Mesendoderm (in vitro differentiated cells): ENCODE measurements at regions not wholly inside any gene's neighbourhood (a gene's known extent, or its start where the extent isn't known, plus 50 kb on each side); places are given as distances from the start of the nearest gene placed in this dataset.

Experiments
- DNase-seq: peaks from one replicate; pipeline ENCODE4 v3.0.0; 2013
- H2AK5ac ChIP-seq: 2 replicates; pipeline ENCODE4 v1.6.1; 2013; ENCODE audit warnings: low read length, inconsistent platforms
- H2BK120ac ChIP-seq: 2 replicates; pipeline ENCODE4 v1.6.1; 2013; ENCODE audit warnings: low read depth, mild to moderate bottlenecking, low read length, moderate library complexity, mixed read lengths
- H2BK15ac ChIP-seq: replicated peaks from 2 replicates; pipeline ENCODE4 v1.6.1; 2013; ENCODE audit warnings: low read depth, mild to moderate bottlenecking, moderate library complexity
- H2BK5ac ChIP-seq: 2 replicates; pipeline ENCODE4 v1.6.1; 2013; ENCODE audit warnings: low read length, inconsistent platforms
- H3K18ac ChIP-seq: 2 replicates; pipeline ENCODE4 v1.6.1; 2013; ENCODE audit warnings: mild to moderate bottlenecking, low read length, mixed read lengths
- H3K23ac ChIP-seq: one replicate; pipeline ENCODE4 v1.6.1; 2013; ENCODE audit warnings: low read length
- H3K27ac ChIP-seq: 2 replicates; pipeline ENCODE4 v1.5.1; 2013; ENCODE audit warnings: low read depth, mild to moderate bottlenecking, inconsistent platforms, low read length, moderate library complexity
- H3K27me3 ChIP-seq: 2 replicates; pipeline ENCODE4 v1.6.1; 2013; ENCODE audit warnings: low read length, control low read depth, mild to moderate bottlenecking, inconsistent platforms; ENCODE audit not compliant: insufficient read depth, poor library complexity
- H3K36me3 ChIP-seq: 2 replicates; pipeline ENCODE4 v1.6.1; 2013; ENCODE audit warnings: low read length, inconsistent platforms; ENCODE audit not compliant: control insufficient read depth, insufficient read depth
- H3K4ac ChIP-seq: one replicate; pipeline ENCODE4 v1.6.1; 2013; ENCODE audit warnings: low read depth, mild to moderate bottlenecking, low read length, moderate library complexity
- H3K4me1 ChIP-seq: 2 replicates; pipeline ENCODE4 v1.6.1; 2013; ENCODE audit warnings: low read depth, low read length, inconsistent platforms; ENCODE audit not compliant: control insufficient read depth
- H3K4me2 ChIP-seq: 2 replicates; pipeline ENCODE4 v1.6.1; 2013; ENCODE audit warnings: low read length
- H3K4me3 ChIP-seq: 2 replicates; pipeline ENCODE4 v1.5.1; 2013; ENCODE audit warnings: mild to moderate bottlenecking, low read length
- H3K56ac ChIP-seq: one replicate; pipeline ENCODE4 v1.6.1; 2013; ENCODE audit warnings: low read length
- H3K79me1 ChIP-seq: 2 replicates; pipeline ENCODE4 v1.6.1; 2013; ENCODE audit warnings: low read length, inconsistent platforms
- H3K79me2 ChIP-seq: 2 replicates; pipeline ENCODE4 v1.6.1; 2013; ENCODE audit warnings: mild to moderate bottlenecking, low read length; ENCODE audit not compliant: control insufficient read depth, insufficient read depth
- H3K9ac ChIP-seq: 2 replicates; pipeline ENCODE4 v1.6.1; 2013; ENCODE audit warnings: low read length, inconsistent platforms
- H4K5ac ChIP-seq: one replicate; pipeline ENCODE4 v1.6.1; 2013; ENCODE audit warnings: low read length
- H4K8ac ChIP-seq: one replicate; pipeline ENCODE4 v1.6.1; 2013; ENCODE audit warnings: low read depth, mild to moderate bottlenecking, control low read depth, low read length, moderate library complexity
- WGBS: extraction: QIAGEN DNeasy Blood & Tissue Kit; methylation state at CpG from one replicate; pipeline ENCODE4 v1.1.7; 2013; ENCODE audit warnings: low lambda C conversion rate, missing lambda C conversion rate; ENCODE audit not compliant: insufficient coverage; ENCODE audit errors: extremely low coverage; 5-methylcytosine and 5-hydroxymethylcytosine counted together

DNA sequence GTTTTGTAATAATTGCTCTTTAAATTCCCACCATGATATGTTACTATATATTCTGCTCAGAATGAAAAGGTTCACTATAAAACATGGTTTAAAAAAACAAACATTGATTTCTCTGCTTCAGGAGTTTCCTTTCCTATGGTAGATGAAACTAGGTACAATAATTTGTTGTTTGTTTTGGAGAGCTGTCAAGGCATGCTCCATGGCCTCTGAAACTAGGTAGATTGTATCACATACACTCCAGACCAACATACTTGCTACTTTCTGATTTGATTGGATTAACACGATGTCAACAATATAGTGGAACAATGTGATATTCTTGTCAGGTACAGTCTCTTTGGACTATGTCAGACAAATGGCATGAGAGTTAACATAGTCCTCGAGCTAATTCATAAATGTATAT lies 452.7 kb upstream of the CDH9 start:
- H3K36me3 ChIP-seq: no peaks in the 10 kb centered on the region
- no peaks in the 10 kb centered on the region for H3K79me2 ChIP-seq
- no peak overlapping the region for H3K27ac ChIP-seq
- H3K18ac ChIP-seq: no peak overlapping the region
- no peak overlapping the region for H2BK5ac ChIP-seq
- no peak overlapping the region for H3K4me3 ChIP-seq
- no peaks in the 10 kb centered on the region for H3K4me1 ChIP-seq
- no CpG with 5 or more reads among the region's 2 CpGs for WGBS
- no peaks in the 10 kb centered on the region for H3K79me1 ChIP-seq
- H3K27me3 ChIP-seq: no peaks in the 10 kb centered on the region
- no peak overlapping the region for H2BK15ac ChIP-seq
- no peak overlapping the region for H3K4ac ChIP-seq
- no peak overlapping the region for H3K56ac ChIP-seq
- no peak overlapping the region for H4K8ac ChIP-seq
- H4K5ac ChIP-seq: no peak overlapping the region
- H3K9ac ChIP-seq: no peak overlapping the region
- no peak overlapping the region for H2AK5ac ChIP-seq
- H3K4me2 ChIP-seq: no peak overlapping the region
- DNase-seq: no peak
- no peak overlapping the region for H2BK120ac ChIP-seq
- no peak overlapping the region for H3K23ac ChIP-seq

DNA sequence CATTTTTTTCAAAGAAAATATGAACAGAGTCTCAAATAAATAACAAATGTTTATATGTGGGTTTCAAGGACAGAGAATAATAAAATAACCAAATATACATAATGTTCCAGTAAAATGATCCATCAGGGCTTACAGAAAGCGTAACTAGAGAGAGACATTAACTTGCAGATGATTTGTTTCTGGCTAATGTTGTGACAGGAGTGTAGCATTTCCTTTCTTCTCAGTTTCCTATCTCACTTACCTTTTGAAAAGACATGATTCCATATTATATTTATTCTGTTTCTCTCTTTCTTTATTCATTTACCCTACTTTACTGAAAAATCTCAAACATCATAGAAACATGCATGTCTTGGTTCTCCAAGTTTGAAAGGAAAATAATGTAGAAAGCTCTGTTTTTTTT lies 451.3 kb upstream of the CDH9 start:
- no CpG with 5 or more reads among the region's 1 CpG for WGBS
- H4K8ac ChIP-seq: no peak overlapping the region
- no peak overlapping the region for H3K56ac ChIP-seq
- H3K79me1 ChIP-seq: no peaks in the 10 kb centered on the region
- no peak overlapping the region for H3K4me2 ChIP-seq
- no peak overlapping the region for H3K23ac ChIP-seq
- no peak for DNase-seq
- no peak overlapping the region for H3K27ac ChIP-seq
- no peaks in the 10 kb centered on the region for H3K27me3 ChIP-seq
- H3K4me1 ChIP-seq: no peaks in the 10 kb centered on the region
- H3K36me3 ChIP-seq: no peaks in the 10 kb centered on the region
- no peak overlapping the region for H2BK120ac ChIP-seq
- no peak overlapping the region for H4K5ac ChIP-seq
- H3K9ac ChIP-seq: no peak overlapping the region
- no peak overlapping the region for H3K4ac ChIP-seq
- no peak overlapping the region for H3K4me3 ChIP-seq
- H3K18ac ChIP-seq: no peak overlapping the region
- H2AK5ac ChIP-seq: no peak overlapping the region
- H3K79me2 ChIP-seq: no peaks in the 10 kb centered on the region
- H2BK15ac ChIP-seq: no peak overlapping the region
- H2BK5ac ChIP-seq: no peak overlapping the region

DNA sequence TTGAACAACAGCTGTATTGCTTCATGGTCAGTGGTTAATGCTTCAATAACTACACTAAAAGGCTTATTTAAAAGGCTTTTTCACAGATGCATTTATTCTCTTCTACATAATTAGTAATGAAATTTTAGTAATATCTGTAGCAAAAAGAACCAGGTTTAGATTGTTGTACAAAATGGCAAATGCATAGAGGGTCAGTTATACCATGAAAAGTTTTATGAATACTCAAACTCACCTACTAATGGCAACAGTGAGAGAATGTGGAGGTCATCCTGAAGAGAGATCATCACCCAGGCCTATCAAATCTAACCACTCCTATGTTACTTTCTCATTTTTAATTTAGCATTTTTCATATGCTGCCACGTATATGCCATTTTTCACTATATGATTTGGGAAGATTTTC lies 444.3 kb upstream of the CDH9 start:
- Histone ChIP-seq H3K23ac (no peak overlapping the region), H3K18ac (no peak overlapping the region), H2BK5ac (no peak overlapping the region), H2AK5ac (no peak overlapping the region), H4K5ac (no peak overlapping the region), H3K9ac (no peak overlapping the region), H3K27me3 (no peaks in the 10 kb centered on the region), H2BK120ac (no peak overlapping the region), H2BK15ac (no peak overlapping the region), H3K79me2 (no peaks in the 10 kb centered on the region), H4K8ac (no peak overlapping the region), H3K27ac (no peak overlapping the region), H3K4me2 (no peak overlapping the region), H3K36me3 (no peaks in the 10 kb centered on the region), H3K4me3 (no peak overlapping the region), H3K4me1 (no peaks in the 10 kb centered on the region), H3K79me1 (no peaks in the 10 kb centered on the region), H3K4ac (no peak overlapping the region), H3K56ac (no peak overlapping the region)
- WGBS: no CpG with 5 or more reads among the region's 1 CpG
- DNase-seq: no peak

DNA sequence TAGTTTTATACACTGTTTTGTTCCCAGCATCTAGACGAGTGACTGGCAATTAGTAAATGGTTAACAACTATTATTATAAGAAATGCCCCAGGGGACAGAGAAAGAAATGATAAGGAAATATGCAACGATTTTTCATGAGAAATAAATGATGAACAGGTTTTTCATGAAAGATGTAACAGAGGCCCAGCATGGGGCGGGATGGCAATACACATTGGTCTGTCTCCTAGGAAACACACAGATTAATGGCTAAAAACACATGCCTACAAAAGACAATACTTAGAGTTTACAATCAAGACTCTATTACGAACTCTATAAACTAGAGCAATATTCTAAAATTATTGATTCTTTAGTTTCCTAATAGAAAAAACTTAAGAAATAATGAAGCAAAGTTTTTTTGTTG lies 441.5 kb upstream of the CDH9 start:
- no peaks in the 10 kb centered on the region for H3K27me3 ChIP-seq

DNA sequence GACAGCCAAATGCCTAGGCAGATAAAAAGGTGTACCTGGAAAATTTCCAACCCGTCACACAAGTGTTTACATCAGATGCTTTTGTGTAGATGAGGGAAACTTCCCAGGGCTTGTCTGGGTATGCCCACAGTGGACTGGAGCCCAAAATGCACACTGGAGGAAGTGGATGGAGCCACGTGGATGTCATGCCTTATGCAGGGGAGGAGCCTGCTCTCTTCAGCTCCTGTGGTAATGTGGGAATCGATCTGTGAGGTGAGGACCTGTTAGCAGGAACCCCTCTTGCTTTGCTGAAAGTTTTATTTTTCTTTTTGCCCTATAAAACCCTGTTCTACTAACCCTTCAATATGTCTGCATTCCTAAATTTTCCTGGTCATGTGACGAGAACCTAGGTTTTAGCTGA lies 439.2 kb upstream of the CDH9 start:
- Histone ChIP-seq H2BK120ac (no peak overlapping the region), H2AK5ac (no peak overlapping the region), H3K27me3 (no peaks in the 10 kb centered on the region), H3K79me2 (peaks cover 4% of the 10 kb centered on the region), H3K18ac (no peak overlapping the region), H4K8ac (no peak overlapping the region), H2BK5ac (no peak overlapping the region), H2BK15ac (no peak overlapping the region), H3K4me1 (no peaks in the 10 kb centered on the region), H3K27ac (no peak overlapping the region), H3K4me3 (no peak overlapping the region), H3K79me1 (peaks cover 2% of the 10 kb centered on the region), H3K4ac (no peak overlapping the region), H3K23ac (no peak overlapping the region), H3K36me3 (peaks cover 7% of the 10 kb centered on the region), H3K9ac (no peak overlapping the region), H4K5ac (no peak overlapping the region), H3K4me2 (no peak overlapping the region), H3K56ac (no peak overlapping the region)
- WGBS: no CpG with 5 or more reads among the region's 4 CpGs
- no peak for DNase-seq

More for the DNA sequence above, 441.5 kb upstream of the CDH9 start:
- Histone ChIP-seq H4K8ac (no peak overlapping the region), H3K56ac (no peak overlapping the region), H3K4me2 (no peak overlapping the region), H3K27ac (no peak overlapping the region), H2BK5ac (no peak overlapping the region), H3K4ac (no peak overlapping the region), H2BK15ac (no peak overlapping the region), H3K9ac (no peak overlapping the region), H4K5ac (no peak overlapping the region), H2AK5ac (no peak overlapping the region), H3K4me3 (no peak overlapping the region), H3K23ac (no peak overlapping the region), H3K4me1 (no peaks in the 10 kb centered on the region), H3K18ac (no peak overlapping the region), H2BK120ac (no peak overlapping the region), H3K79me1 (peaks cover 2% of the 10 kb centered on the region), H3K79me2 (no peaks in the 10 kb centered on the region), H3K36me3 (peaks cover 7% of the 10 kb centered on the region)
- no CpG with 5 or more reads among the region's 4 CpGs for WGBS
- peak; percentile 53 for DNase-seq

DNA sequence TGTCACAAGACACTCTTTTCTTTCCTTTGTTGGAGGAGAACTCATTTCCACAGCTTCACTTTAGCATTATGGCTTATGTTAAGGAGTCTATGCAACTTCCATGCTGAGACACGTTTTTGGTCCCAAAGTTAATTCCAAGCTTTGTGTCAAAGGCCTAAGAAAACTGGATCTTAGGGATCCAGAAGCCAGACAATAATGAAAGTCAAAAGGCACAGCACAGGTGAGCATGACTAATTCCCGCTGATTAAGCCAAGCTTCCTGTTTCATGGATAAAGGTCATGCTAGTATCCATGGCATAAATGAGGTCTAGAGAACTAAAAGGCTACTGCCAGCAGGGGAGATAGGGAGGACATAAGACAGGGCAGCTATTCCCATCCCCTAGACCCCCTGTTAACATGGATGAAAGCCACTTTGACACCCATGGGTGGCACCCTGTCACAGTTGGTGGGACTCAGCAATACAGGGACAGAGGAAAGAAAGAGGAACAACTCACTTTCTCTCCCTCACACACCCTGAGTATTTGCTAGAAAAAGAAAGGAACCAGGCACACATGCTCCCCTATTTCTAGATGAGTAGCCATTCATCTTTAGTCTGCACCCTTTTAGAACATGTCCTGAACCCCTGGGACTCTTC lies 438.1 kb upstream of the CDH9 start:
- Histone ChIP-seq H3K18ac (no peak overlapping the region), H4K5ac (no peak overlapping the region), H3K79me2 (peaks cover 4% of the 10 kb centered on the region), H3K4me1 (no peaks in the 10 kb centered on the region), H2BK5ac (no peak overlapping the region), H3K56ac (no peak overlapping the region), H2BK120ac (no peak overlapping the region), H2BK15ac (no peak overlapping the region), H3K4ac (no peak overlapping the region), H2AK5ac (no peak overlapping the region), H3K27ac (no peak overlapping the region), H3K23ac (no peak overlapping the region), H3K4me3 (no peak overlapping the region), H3K27me3 (no peaks in the 10 kb centered on the region), H3K79me1 (peaks cover 2% of the 10 kb centered on the region), H3K9ac (no peak overlapping the region), H3K4me2 (no peak overlapping the region), H3K36me3 (peaks cover 7% of the 10 kb centered on the region), H4K8ac (no peak overlapping the region)
- no CpG with 5 or more reads among the region's 2 CpGs for WGBS
- no peak for DNase-seq
